Fibroblast of skin of abdomen (primary cell): ENCODE measurements at regions not wholly inside any gene's neighbourhood (a gene's known extent, or its start where the extent isn't known, plus 50 kb on each side); places are given as distances from the start of the nearest gene placed in this dataset.
"Not testable (repeated sequence)": the region's sequence is repeated elsewhere in the genome, so short reads cannot be mapped to it uniquely, and the experiment has no call there.

Experiments
- DNase-seq: peaks from one replicate; pipeline ENCODE4 v3.0.0-alpha.2; 2013

GRCh38 chr1:88509379-88509778 is 174.7 kb upstream of the PKN2 start:
- DNase-seq = peak; percentile 80

- DNase-seq = no peak
Observed at GRCh38 chr1:88514544-88515060, 169.5 kb upstream of the PKN2 start.

- not testable (repeated sequence) for DNase-seq
Observed at GRCh38 chr1:88517499-88517898, 166.6 kb upstream of the PKN2 start.

- DNase-seq = peak; percentile 80
Observed at GRCh38 chr1:88519156-88519555, 164.9 kb upstream of the PKN2 start.

GRCh38 chr1:88523854-88524528 is 160.1 kb upstream of the PKN2 start:
- no peak for DNase-seq

GRCh38 chr1:88526456-88526855 is 157.6 kb upstream of the PKN2 start:
- DNase-seq = no peak

- no peak for DNase-seq
Observed at GRCh38 chr1:88528792-88529191, 155.3 kb upstream of the PKN2 start.

GRCh38 chr1:88529581-88529980 is 154.5 kb upstream of the PKN2 start:
- no peak for DNase-seq

- no peak for DNase-seq
Observed at GRCh38 chr1:88530246-88530645, 153.8 kb upstream of the PKN2 start.

GRCh38 chr1:88537787-88538186 is 146.3 kb upstream of the PKN2 start:
- no peak for DNase-seq

GRCh38 chr1:88538222-88538899 is 145.7 kb upstream of the PKN2 start:
- no peak for DNase-seq

GRCh38 chr1:88540255-88540654 is 143.8 kb upstream of the PKN2 start:
- no peak for DNase-seq

- DNase-seq = no peak
Observed at GRCh38 chr1:88541596-88541995, 142.5 kb upstream of the PKN2 start.

GRCh38 chr1:88544195-88544594 is 139.9 kb upstream of the PKN2 start:
- DNase-seq = no peak

GRCh38 chr1:88549536-88549935 is 134.5 kb upstream of the PKN2 start:
- peak; percentile 24 for DNase-seq

GRCh38 chr1:88552226-88552625 is 131.8 kb upstream of the PKN2 start:
- no peak for DNase-seq

- no peak for DNase-seq
Observed at GRCh38 chr1:88557014-88557413, 127.1 kb upstream of the PKN2 start.

GRCh38 chr1:88560621-88561020 is 123.5 kb upstream of the PKN2 start:
- no peak for DNase-seq

- DNase-seq = no peak
Observed at GRCh38 chr1:88562991-88563390, 121.1 kb upstream of the PKN2 start.

- no peak for DNase-seq
Observed at GRCh38 chr1:88566615-88567387, 117.3 kb upstream of the PKN2 start.

- DNase-seq = no peak
Observed at GRCh38 chr1:88571506-88571905, 112.6 kb upstream of the PKN2 start.

GRCh38 chr1:88579598-88579997 is 104.5 kb upstream of the PKN2 start:
- no peak for DNase-seq

- no peak for DNase-seq
Observed at GRCh38 chr1:88581703-88582102, 102.4 kb upstream of the PKN2 start.

GRCh38 chr1:88593358-88593757 is 90.7 kb upstream of the PKN2 start:
- no peak for DNase-seq
